Hippocampal formation (tissue), 2 donors: ENCODE measurements at regions not wholly inside any gene's neighbourhood (a gene's known extent, or its start where the extent isn't known, plus 50 kb on each side); places are given as distances from the start of the nearest gene placed in this dataset.
"Not testable (repeated sequence)": the region's sequence is repeated elsewhere in the genome, so short reads cannot be mapped to it uniquely, and the experiment has no call there.

Experiments used
- DNase-seq, 2 donors: peaks; one replicate each; lab custom pipeline; 2025; lab: John Stamatoyannopoulos, UW

GRCh38 chr9:115301581-115301980 lies 183.6 kb upstream of the TNC start:
- DNase-seq = no peak

- no peak for DNase-seq
Observed at GRCh38 chr9:115305543-115305942, 187.6 kb upstream of the TNC start.

GRCh38 chr9:115306865-115307264 lies 188.9 kb upstream of the TNC start:
- no peak for DNase-seq

- no peak for DNase-seq
Observed at GRCh38 chr9:115313545-115313944, 195.6 kb upstream of the TNC start.

GRCh38 chr9:115326461-115326860 lies 208.5 kb upstream of the TNC start:
- no peak for DNase-seq

GRCh38 chr9:115327436-115328122 lies 209.6 kb upstream of the TNC start:
- no peak for DNase-seq

- no peak for DNase-seq
Observed at GRCh38 chr9:115328228-115328627, 210.3 kb upstream of the TNC start.

- no peak for DNase-seq
Observed at GRCh38 chr9:115328677-115329076, 210.7 kb upstream of the TNC start.

GRCh38 chr9:115333277-115334070 lies 215.5 kb upstream of the TNC start:
- no peak for DNase-seq

GRCh38 chr9:115335439-115335838 lies 217.5 kb upstream of the TNC start:
- DNase-seq = no peak

GRCh38 chr9:115340314-115340713 lies 222.4 kb upstream of the TNC start:
- DNase-seq = no peak

GRCh38 chr9:115341426-115341825 lies 223.5 kb upstream of the TNC start:
- DNase-seq = no peak

GRCh38 chr9:115347776-115348175 lies 229.8 kb upstream of the TNC start:
- DNase-seq = not testable (repeated sequence)

GRCh38 chr9:115348936-115349335 lies 231.0 kb upstream of the TNC start:
- not testable (repeated sequence) for DNase-seq

- no peak for DNase-seq
Observed at GRCh38 chr9:115349542-115349941, 231.6 kb upstream of the TNC start.

GRCh38 chr9:115350548-115350947 lies 232.6 kb upstream of the TNC start:
- DNase-seq = no peak

- DNase-seq = no peak
Observed at GRCh38 chr9:115353681-115354080, 235.7 kb upstream of the TNC start.

GRCh38 chr9:115357821-115358220 lies 239.9 kb upstream of the TNC start:
- DNase-seq = no peak

- DNase-seq = no peak
Observed at GRCh38 chr9:115359017-115359780, 241.2 kb upstream of the TNC start.

- DNase-seq = no peak
Observed at GRCh38 chr9:115360122-115360521, 242.2 kb upstream of the TNC start.

GRCh38 chr9:115362101-115362500 lies 244.1 kb upstream of the TNC start:
- no peak for DNase-seq

- DNase-seq = no peak
Observed at GRCh38 chr9:115362640-115363039, 244.7 kb upstream of the TNC start.

GRCh38 chr9:115364991-115365390 lies 247.0 kb upstream of the TNC start:
- DNase-seq = no peak
